ENCODE measurements at regions not wholly inside any gene's neighbourhood (a gene's known extent, or its start where the extent isn't known, plus 50 kb on each side); places are given as distances from the start of the nearest gene placed in this dataset.

DNA sequence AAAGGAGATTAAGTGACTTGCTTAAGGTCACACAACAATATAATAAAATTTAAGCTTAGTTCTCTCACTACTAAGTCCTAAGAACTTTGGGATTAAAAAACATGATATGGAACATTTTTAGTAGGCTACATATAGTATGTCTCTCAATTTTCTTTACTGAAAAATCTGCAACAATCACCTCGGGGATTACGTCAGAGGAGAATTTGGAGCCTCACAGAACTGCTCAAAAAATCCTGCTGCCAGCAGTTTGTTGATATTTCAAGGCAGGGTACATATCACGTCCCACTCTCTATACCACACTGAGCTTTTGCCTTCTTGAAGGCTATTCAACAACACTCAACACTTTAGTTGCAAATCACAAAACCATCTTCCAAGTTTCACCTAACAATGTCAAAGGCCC, 561.6 kb upstream of the BTBD3 start:
- H3K4me3 ChIP-seq (ENCODE audit: low read length): no peak overlapping the region
- DNase-seq (ENCODE audit: low read depth, low spot score): no peak

DNA sequence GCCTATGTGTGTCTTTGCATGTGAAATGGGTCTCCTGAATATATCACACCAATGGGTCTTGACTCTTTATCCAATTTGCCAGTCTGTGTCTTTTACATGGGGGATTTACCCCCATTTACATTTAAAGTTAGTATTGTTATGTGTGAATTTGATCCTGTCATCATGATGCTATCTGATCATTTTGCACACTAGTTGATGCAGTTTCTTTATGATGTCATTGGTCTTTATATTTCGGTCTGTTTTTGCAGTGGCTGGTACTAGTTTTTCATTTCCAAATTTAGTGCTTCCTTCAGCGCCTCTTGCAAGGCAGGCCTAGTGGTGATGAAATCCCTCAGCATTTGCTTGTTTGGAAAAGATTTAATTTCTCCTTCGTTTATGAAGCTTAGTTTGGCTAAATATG, 555.2 kb upstream of the BTBD3 start:
- no peak for DNase-seq (ENCODE audit: low read depth, low spot score)
- no peak overlapping the region for H3K4me3 ChIP-seq (ENCODE audit: low read length)

DNA sequence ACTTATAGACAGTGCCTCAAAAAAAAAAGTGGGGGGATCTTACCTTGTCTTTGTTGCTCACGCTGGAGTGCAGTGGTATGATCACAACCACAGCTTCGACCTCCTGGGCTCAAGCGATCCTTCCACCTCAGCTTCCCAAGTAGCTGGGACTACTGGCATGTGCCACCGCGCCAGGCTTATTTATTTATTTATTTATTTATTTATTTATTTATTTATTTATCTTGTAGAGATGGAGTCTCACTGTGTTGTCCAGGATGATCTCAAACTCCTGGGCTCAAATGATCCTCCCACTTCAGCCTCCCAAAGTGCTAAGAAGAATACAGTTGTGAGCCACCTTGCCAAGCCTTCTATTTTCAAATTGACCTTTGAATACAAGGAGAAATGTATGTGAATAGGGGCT, 553.0 kb upstream of the BTBD3 start:
- no peak overlapping the region for H3K4me3 ChIP-seq (ENCODE audit: low read length)
- DNase-seq (ENCODE audit: low read depth, low spot score): no peak

DNA sequence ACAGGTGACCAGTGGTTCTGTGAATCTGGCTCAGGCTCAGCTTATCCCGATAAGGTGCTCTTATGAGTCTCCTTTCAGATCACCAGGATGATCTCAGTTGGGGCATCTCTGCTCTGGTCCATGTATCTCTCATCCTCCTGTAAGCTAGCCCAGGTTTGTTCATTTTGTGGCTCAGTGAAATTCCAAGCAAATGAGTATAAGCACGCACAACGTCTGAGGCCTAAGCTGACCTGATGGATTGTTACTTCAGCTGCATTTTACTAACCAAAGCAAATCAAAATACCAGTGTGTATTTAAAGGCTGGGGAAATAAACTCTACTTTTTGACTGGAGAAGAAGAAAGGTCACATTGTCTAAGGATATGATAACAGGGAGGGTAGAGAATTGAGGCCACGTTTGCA, 551.0 kb upstream of the BTBD3 start:
- no peak for DNase-seq (ENCODE audit: low read depth, low spot score)
- no peak overlapping the region for H3K4me3 ChIP-seq (ENCODE audit: low read length)

DNA sequence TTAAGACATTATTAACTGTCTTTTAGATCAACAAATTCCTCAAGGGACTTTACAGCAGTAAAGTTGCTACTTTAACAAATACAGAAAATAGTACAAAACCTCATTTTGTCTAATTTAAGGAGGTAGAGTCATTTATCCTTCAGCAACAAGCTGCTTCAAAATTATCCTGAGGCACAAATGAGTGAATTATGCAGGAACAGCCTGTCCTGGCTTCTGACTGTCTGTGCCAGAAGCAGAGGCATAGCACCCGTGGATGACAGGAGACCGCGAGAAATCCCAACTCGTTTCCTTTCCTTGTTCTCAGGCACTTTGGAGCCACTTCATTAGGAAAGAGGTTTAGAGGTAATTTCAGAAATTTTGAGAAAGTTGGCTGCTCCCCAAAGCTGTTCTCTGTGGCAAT, 549.2 kb upstream of the BTBD3 start:
- no peak for DNase-seq (ENCODE audit: low read depth, low spot score)
- no peak overlapping the region for H3K4me3 ChIP-seq (ENCODE audit: low read length)

DNA sequence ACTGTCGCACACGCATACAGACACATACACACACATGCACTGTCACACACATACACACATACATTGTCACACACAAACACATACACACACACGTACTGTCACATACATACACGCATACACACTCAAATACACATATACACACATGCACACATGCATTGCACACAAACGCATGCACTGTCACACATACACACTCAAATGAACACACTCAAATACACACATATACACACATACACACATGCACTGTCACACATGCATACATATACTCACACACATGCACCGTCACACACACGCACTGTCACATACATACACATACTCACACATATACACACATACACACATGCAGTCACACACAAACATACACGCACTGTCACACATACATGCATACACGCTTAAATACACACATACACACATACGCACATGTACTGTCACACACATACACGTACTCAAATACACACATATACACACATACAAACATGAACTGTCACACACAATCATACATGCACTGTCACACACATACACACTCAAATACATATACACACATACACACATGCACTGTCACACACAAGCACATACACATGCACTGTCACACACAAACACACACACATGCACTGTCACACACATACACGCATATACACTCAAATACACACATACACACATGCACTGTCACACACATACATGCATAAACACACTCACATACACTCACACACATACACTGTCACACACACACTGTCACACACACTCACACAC, 548.6 kb upstream of the BTBD3 start:
- H3K4me3 ChIP-seq (ENCODE audit: low read length): no peak overlapping the region

DNA sequence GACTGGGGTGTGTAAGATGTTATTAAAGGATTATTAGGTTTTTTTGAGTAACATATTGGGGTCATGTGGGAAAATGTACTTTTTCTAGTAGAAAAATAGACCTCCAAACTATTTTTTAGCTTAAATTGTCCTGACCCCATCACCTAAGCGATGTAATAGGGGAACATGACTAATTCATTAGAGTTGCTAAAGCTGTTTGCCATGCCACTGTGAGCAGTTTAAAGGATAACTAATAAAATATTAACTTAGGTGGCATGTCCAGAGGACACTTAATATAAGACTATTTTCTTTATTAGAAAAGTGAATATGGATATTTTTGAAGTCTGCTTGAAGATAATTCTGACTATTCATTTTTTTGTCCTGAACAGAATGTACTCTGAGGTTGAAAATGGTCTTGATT, 545.9 kb upstream of the BTBD3 start:
- no peak overlapping the region for H3K4me3 ChIP-seq (ENCODE audit: low read length)
- no peak for DNase-seq (ENCODE audit: low read depth, low spot score)

More for the DNA sequence above, 548.6 kb upstream of the BTBD3 start:
- no peak for DNase-seq (ENCODE audit: low read depth, low spot score)

DNA sequence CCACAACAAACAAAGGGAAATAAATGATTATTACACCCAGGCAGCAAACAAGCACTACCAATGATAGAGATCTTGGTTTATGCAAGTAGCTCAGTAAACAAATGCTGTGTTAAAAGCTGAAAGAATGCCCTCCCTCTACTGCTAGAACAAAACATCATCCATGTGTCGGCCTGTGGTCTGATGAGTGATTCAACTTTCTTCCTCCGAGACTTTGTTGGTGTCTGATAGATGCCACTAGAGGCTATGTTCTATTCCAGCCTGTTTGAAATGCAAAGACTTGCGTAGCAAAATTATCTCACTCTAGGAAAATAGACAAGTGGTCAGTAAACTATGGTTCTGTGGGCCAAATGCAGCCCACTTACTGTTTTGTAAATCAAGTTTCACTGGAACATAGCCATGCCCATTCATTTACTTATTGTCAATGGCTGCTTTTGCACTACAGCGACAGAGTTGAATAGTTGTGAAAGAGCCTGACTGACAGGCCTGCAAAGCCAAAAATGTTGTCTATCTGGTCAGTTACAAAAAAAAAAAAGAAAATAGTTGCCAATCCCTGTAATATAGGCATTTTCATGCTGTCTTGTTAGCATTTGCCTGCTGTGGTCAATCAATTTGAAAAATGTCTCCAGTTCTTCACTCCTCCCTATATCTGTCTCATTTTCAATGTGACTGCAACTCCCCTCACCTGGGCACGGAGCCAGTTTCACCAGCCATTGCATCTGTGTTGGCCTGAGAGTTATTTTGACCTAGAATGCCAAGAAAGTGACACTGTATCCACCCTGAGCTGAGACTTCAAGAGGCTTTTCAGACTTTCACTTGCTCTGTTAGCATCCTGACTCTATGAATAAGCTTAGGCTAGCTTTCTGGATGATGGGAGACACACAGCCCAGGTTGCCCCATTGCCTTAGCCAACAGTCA, 544.6 kb upstream of the BTBD3 start:
- no peak for DNase-seq (ENCODE audit: low read depth, low spot score)
- H3K4me3 ChIP-seq (ENCODE audit: low read length): no peak overlapping the region

DNA sequence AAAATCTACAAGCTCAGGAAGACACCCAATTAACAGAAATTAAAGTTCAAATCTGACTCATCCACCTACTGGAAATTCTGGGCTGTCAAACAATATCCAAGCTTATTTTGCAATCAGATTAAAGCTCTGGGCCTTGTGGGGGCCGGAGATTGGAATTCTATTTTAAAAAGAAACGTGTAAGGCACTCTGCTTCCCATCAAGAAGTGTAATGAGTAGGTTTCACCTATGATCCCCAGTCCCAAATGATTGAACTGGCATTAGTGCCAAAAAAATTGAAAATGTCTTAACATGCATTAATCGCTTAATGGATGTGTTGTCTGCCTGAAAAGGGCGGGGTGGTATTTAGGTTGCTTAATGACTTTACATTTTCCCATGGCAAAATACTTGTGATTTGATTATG, 542.4 kb upstream of the BTBD3 start:
- DNase-seq (ENCODE audit: low read depth, low spot score): no peak
- no peak overlapping the region for H3K4me3 ChIP-seq (ENCODE audit: low read length)

DNA sequence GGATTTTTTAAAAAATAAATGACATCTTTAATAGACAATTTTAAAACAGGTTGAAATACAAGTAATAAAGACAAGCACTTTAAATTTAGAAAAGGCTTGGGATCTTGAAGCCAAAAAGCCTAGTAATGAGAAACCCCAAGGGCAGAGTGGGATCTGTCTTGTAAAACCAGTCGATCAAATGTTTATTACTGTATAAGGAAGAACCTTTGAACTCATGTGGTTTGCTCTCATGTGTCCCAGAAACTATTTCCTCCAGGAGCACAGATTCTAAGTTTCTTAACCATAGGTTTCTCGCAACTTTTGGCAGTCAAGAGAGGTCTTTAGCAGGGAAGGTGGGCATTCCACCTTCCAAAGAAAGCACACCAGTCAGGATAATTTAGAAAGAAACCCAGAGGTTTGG, 541.7 kb upstream of the BTBD3 start:
- no peak overlapping the region for H3K4me3 ChIP-seq (ENCODE audit: low read length)
- no peak for DNase-seq (ENCODE audit: low read depth, low spot score)

DNA sequence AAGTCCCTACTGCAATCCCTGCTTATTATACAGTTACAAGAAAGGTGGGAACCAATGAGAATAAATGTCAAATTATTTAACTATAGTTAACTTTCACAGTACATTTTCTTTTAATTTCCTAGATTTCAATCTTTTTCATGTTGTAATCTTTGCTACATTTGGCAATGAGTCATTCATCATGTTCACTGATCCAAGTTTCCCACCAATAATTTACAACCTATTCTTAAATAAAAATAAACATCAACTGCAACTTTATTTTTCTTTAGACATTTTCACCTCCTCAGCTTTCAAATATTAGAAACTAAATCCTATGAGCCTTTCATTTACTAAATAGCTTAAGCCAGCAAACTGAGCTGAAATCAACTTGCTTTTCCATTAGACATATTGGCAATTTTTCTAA, 541.3 kb upstream of the BTBD3 start:
- no peak overlapping the region for H3K4me3 ChIP-seq (ENCODE audit: low read length)
- no peak for DNase-seq (ENCODE audit: low read depth, low spot score)

DNA sequence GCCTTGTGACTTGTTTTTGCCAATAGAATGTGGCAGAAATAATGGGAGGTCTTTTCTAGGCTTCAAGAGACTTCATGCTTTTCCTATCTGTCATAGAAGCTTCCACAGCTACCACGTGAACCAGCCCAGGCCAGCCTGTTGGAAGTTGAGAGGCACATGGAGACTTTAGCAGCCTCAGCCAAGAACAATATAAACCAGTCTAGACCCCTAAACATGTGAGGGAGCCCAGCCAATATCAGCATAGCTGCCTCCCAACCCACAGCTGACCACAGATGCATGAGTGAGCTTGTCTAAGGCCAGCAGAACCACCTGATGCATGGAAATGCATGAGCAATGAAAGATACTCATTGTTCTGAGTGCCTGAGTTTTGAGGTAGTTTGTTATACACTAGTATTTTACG, 540.7 kb upstream of the BTBD3 start:
- DNase-seq (ENCODE audit: low read depth, low spot score): no peak
- H3K4me3 ChIP-seq (ENCODE audit: low read length): no peak overlapping the region

DNA sequence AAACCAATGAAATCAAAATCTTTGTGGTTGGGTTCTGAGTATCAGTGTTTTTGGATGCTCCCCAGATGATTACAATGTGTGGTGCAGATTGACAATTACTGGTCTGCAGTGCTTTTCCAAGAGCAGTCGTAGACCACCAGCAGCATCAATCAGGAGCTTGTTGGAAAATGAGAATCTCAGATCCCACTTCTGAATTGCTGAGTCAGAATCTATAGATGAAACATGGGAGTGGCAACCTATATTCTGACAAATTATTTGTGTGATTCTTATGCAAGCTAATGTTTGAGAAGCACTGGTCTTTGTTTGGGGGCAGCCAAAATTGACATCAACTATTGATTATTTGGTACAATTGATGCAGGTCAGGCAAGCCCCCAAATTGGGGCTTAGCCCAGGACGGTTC, 539.9 kb upstream of the BTBD3 start:
- DNase-seq (ENCODE audit: low read depth, low spot score): no peak
- H3K4me3 ChIP-seq (ENCODE audit: low read length): no peak overlapping the region

DNA sequence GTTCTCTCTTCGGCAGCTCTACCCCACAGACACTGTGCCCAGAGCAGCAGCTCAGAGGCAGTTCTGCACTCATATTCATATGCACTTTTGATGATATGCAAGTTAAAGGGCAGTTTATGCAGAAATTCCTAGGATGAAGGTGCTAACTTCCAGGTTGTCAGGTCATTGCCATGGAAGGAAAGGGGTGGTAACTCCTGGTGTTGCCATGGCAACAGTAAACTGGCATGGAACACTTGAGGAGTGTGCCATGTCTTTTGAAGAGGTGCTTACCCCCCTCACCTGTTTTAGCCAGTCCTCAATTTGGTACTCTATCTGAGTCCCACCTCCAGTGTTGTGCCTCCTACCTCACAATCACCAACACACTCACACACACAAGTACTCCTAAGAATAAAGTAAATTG, 539.4 kb upstream of the BTBD3 start:
- DNase-seq (ENCODE audit: low read depth, low spot score): no peak
- H3K4me3 ChIP-seq (ENCODE audit: low read length): no peak overlapping the region

DNA sequence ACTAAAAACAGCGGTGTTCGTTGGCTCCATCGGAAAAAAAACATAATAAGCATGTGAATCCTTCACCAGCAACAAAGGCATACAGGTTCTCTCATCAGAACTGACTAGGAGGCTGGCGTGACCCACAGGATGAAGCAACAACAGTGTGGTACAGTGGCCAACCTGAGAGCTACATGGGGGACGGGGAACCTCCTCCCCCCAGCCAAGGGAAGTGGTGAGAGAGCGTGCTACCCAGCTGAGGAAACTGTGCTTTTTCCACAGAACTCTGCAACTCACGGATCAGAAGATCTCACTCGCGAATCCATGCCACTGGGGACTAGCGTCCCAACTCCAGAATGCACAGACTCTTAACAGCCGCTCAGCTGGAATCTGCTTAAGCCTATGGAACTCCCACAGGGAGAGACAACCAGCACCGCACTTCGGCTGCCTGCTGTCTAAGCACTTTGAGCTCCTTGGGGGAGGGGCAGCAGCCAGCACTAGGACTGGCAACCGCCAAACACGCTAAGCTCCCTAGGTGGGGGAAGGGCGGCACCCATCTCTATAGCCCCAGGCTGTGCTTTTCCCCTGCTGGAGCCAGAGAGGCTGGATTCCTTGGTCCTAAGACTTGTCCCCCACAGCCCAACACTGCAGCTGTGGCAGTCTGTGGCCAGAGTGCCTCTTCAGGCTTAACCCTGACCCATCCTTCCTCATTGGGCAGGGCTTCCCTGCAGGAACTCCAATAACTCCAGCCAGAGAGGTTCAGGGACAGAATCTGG, 538.3 kb upstream of the BTBD3 start:
- H3K4me3 ChIP-seq (ENCODE audit: low read length): no peak overlapping the region
- no peak for DNase-seq (ENCODE audit: low read depth, low spot score)

DNA sequence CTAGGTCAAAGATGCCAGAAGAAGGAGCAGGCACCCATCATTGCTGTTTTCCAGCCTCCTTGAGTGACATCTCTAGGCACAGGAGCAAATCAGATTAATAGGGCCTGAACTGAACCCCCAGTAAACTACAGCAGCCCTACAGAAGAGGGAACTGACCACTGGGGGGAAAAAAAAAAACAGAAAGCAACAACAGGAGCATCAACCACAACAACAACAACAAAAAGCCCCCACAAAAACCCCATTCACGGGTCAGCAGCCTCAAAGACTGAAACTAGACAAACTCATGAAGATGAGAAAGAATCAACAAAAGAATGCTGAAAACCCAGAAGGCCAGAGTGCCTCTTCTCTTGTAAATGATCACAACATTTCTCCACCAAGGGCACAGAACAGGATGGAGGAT, 537.4 kb upstream of the BTBD3 start:
- no peak overlapping the region for H3K4me3 ChIP-seq (ENCODE audit: low read length)
- no peak for DNase-seq (ENCODE audit: low read depth, low spot score)

DNA sequence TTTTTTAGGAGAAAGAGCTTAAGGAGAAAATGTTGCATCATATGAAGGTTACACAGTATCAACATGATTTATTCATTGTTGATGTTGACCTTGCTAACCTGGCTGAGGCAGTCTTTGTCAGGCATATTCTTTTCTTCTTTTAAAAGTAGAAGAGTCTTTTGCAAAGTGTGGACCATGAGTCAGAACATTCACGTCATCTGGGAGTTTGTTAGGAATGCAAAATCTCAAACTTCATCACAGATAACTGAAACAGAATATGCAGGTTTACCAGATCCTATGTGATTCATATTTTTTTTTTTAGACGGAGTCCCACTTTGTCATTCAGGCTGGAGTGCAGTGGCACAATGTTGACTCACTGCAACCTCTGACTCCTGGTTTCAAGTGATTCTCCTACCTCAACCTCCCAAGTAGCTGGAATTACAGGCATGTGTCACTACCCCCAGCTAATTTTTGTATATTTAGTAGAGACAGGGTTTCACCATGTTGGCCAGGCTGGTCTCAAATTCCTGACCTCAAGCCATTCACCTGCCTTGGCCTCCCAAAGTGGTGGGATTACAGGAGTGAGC, 530.4 kb upstream of the BTBD3 start:
- DNase-seq (ENCODE audit: low read depth, low spot score): no peak
- H3K4me3 ChIP-seq (ENCODE audit: low read length): no peak overlapping the region

DNA sequence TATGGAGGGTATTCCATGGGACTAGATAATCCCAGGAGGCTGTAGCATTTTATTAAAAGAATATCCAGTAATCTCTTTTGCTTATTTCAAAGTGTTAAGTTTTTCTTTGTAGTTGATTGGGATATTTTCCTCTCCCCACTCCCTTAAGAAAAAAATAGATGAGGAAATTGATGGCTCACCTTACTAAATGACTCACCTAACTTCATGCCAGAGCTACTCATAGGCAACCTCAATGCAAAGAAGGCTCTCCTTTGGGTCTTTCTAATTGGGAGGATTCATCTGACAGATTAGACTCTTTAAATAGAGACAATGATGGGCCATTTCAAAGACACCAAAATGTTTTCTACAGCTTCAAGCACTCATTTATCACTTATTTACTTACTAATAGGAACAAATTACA, 528.5 kb upstream of the BTBD3 start:
- H3K4me3 ChIP-seq (ENCODE audit: low read length): no peak overlapping the region
- DNase-seq (ENCODE audit: low read depth, low spot score): no peak

DNA sequence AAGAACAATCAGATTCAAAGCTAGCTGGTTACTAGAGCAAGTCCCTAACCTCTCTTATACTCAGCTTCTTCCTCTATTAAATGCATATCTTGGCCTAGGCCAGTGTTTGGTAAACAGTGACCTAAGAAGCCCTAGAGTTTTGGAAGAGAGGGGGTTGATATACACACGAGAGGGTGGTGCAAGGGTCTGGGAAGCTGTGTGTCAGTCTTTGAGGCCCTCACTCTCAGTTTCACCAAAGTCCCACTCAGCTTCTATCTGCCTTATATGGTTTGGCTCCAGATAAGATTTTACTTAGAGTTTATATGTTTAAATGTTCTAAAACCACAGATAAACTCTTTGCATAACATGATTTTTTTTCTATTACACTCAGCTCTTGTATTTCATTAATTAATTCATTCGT, 526.1 kb upstream of the BTBD3 start:
- H3K4me3 ChIP-seq (ENCODE audit: low read length): no peak overlapping the region
- no peak for DNase-seq (ENCODE audit: low read depth, low spot score)
